GM12873 (cell line): ENCODE measurements at regions not wholly inside any gene's neighbourhood (a gene's known extent, or its start where the extent isn't known, plus 50 kb on each side); places are given as distances from the start of the nearest gene placed in this dataset.

Source experiments
- CTCF ChIP-seq: IDR thresholded peaks from 2 replicates; pipeline ENCODE4 v1.5.1; 2012; ENCODE audit warnings: low read depth, mild to moderate bottlenecking, moderate library complexity, low read length, control low read depth; ENCODE audit not compliant: insufficient read depth; ENCODE audit errors: missing control alignments

- no peak for TF ChIP-seq CTCF
These were observed 504.1 kb downstream of the RPL10L start for GRCh38 chr14:46147452-46147851.

- no peak for TF ChIP-seq CTCF
These were observed 504.6 kb downstream of the RPL10L start for GRCh38 chr14:46147024-46147423.

- TF ChIP-seq CTCF: no peak
These were observed 511.1 kb downstream of the RPL10L start for GRCh38 chr14:46140445-46140844.

- no peak for TF ChIP-seq CTCF
These were observed 511.9 kb downstream of the RPL10L start for GRCh38 chr14:46139649-46140048.

GRCh38 chr14:46137786-46138185, 513.8 kb downstream of the RPL10L start:
- TF ChIP-seq CTCF: no peak

GRCh38 chr14:46136456-46136855, 515.1 kb downstream of the RPL10L start:
- TF ChIP-seq CTCF: no peak

- TF ChIP-seq CTCF: no peak
These were observed 543.4 kb downstream of the RPL10L start for GRCh38 chr14:46108228-46108627.
